Keratinocyte (primary cell): ENCODE measurements at regions not wholly inside any gene's neighbourhood (a gene's known extent, or its start where the extent isn't known, plus 50 kb on each side); places are given as distances from the start of the nearest gene placed in this dataset.
A peak's percentile ranks its signal among the peaks of the same experiment; 100 is the strongest.

ENCODE experiments used
- DNase-seq: peaks from one replicate; pipeline ENCODE4 v3.0.0-alpha.2; 2011; ENCODE audit warnings: low read depth, missing footprints, low spot score
- FAIRE-seq: peaks from 2 replicates; lab custom pipeline; 2011; peaks lifted over from hg19 to GRCh38; lab: Jason Lieb, UNC
- H2AFZ ChIP-seq: 2 replicates; pipeline ENCODE4 v1.6.0; 2012; ENCODE audit warnings: low read length, control low read depth, inconsistent platforms; ENCODE audit not compliant: control insufficient read depth
- H3K27ac ChIP-seq: 2 replicates; pipeline ENCODE4 v1.5.1; 2011; ENCODE audit warnings: low read length; ENCODE audit not compliant: control insufficient read depth, insufficient read depth
- H3K27me3 ChIP-seq: 3 replicates; pipeline ENCODE4 v1.6.0; 2011; ENCODE audit warnings: low read length; ENCODE audit not compliant: control insufficient read depth, insufficient read depth; ENCODE audit errors: extremely low read depth
- H3K36me3 ChIP-seq, 2 experiments: 2 replicates in 1 of 2; 3 replicates in 1 of 2; pipeline ENCODE4 v1.5.1; 2011; ENCODE audit warnings: low read length in 2 of 2, mild to moderate bottlenecking in 1 of 2; ENCODE audit not compliant: control insufficient read depth in 2 of 2, insufficient read depth in 2 of 2; ENCODE audit errors: extremely low read depth in 1 of 2
- H3K4me1 ChIP-seq: 3 replicates; pipeline ENCODE4 v1.5.1; 2011; ENCODE audit warnings: low read length; ENCODE audit not compliant: control insufficient read depth, insufficient read depth; ENCODE audit errors: extremely low read depth
- H3K4me2 ChIP-seq: 3 replicates; pipeline ENCODE4 v1.6.0; 2011; ENCODE audit warnings: low read depth, low read length; ENCODE audit not compliant: control insufficient read depth, insufficient read depth; ENCODE audit errors: extremely low read depth
- H3K4me3 ChIP-seq, 3 experiments: fragments of 200-600 bp in 1 of 3; sonication (generic) in 1 of 3; 2 replicates in 2 of 3; 3 replicates in 1 of 3; pipeline ENCODE4 v1.5.1; 2011 to 2016; ENCODE audit warnings: low read length in 3 of 3, mild to moderate bottlenecking in 3 of 3, control low read depth in 2 of 3, inconsistent platforms in 1 of 3, low read depth in 1 of 3, mixed read lengths in 1 of 3, mixed run types in 1 of 3, moderate library complexity in 1 of 3; ENCODE audit not compliant: control insufficient read depth in 2 of 3, insufficient read depth in 2 of 3; ENCODE audit errors: extremely low read depth in 1 of 3
- H3K79me2 ChIP-seq: 2 replicates; pipeline ENCODE4 v1.6.0; 2012; ENCODE audit warnings: low read length; ENCODE audit not compliant: control insufficient read depth, insufficient read depth
- H3K9ac ChIP-seq: 3 replicates; pipeline ENCODE4 v1.6.0; 2011; ENCODE audit warnings: low read length; ENCODE audit not compliant: control insufficient read depth, insufficient read depth; ENCODE audit errors: extremely low read depth
- H3K9me1 ChIP-seq: 3 replicates; pipeline ENCODE4 v1.6.0; 2011; ENCODE audit warnings: low read length; ENCODE audit not compliant: control insufficient read depth, insufficient read depth; ENCODE audit errors: extremely low read depth
- H3K9me3 ChIP-seq: 2 replicates; pipeline ENCODE4 v1.5.1; 2012; ENCODE audit warnings: low read depth, low read length; ENCODE audit not compliant: control insufficient read depth
- H4K20me1 ChIP-seq: 3 replicates; pipeline ENCODE4 v1.6.0; 2011; ENCODE audit warnings: low read length; ENCODE audit not compliant: control insufficient read depth, insufficient read depth; ENCODE audit errors: extremely low read depth
- EZH2 ChIP-seq: IDR thresholded peaks from one replicate; pipeline ENCODE4 v1.6.1; 2012; ENCODE audit warnings: inconsistent platforms, mild to moderate bottlenecking, low read length, moderate library complexity
- dilution Hi-C: fragments of 300-500 bp; cut with MboI; formaldehyde crosslinking; loops from one replicate; pipeline ENCODE4 v1.7.0; 2020; ENCODE audit warnings: low sequenced_read_pairs; ENCODE audit not compliant: extremely low pct_ligation_motif_present
- TF ChIP-seq, protein P1 (sequence below), 3 experiments: IDR thresholded peaks in 1 of 3; conservative IDR thresholded peaks in 1 of 3; optimal IDR thresholded peaks in 1 of 3; 2 replicates in 2 of 3; 3 replicates in 1 of 3; pipeline versions ENCODE3 to v1.5.1; 2011; ENCODE audit warnings: low read length in 3 of 3, mild to moderate bottlenecking in 3 of 3, moderate library complexity in 2 of 3, control low read depth in 1 of 3, inconsistent platforms in 1 of 3; ENCODE audit not compliant: insufficient read depth in 2 of 3; ENCODE audit errors: extremely low read depth in 1 of 3

DNA sequence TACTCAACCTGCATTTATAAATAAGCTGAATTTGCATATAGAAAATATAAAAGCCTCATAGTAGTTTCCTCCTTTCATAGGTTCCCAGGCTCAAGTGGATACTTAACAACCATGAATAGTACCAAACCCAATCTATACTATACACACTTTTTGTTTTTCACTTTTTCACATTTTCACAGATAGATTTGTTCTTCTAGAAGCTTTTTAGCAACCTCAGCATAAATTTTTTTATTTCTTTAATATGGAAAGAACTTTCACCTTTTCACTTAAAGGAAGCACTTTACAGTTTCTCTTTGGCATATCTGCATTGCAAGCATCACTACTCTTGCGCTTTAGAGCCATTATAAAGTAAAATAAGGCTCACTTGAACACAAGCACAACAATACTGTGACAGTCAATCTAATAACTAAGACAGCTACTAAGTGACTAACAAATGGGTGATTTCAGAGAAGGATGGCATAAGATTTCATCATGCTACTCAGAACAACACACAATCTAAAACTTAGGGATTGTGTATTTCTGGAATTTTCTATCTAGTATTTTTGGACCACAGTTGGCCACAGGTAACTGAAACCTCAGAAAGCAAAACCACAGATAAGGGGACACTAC is 1063.6 kb downstream of the FAM181B start:
- no peaks in the 10 kb centered on the region for H4K20me1 ChIP-seq
- dilution Hi-C loops = no loop called here
- H3K9me1 ChIP-seq = no peaks in the 10 kb centered on the region
- TF ChIP-seq EZH2 = no peak
- TF ChIP-seq, protein P1, sequence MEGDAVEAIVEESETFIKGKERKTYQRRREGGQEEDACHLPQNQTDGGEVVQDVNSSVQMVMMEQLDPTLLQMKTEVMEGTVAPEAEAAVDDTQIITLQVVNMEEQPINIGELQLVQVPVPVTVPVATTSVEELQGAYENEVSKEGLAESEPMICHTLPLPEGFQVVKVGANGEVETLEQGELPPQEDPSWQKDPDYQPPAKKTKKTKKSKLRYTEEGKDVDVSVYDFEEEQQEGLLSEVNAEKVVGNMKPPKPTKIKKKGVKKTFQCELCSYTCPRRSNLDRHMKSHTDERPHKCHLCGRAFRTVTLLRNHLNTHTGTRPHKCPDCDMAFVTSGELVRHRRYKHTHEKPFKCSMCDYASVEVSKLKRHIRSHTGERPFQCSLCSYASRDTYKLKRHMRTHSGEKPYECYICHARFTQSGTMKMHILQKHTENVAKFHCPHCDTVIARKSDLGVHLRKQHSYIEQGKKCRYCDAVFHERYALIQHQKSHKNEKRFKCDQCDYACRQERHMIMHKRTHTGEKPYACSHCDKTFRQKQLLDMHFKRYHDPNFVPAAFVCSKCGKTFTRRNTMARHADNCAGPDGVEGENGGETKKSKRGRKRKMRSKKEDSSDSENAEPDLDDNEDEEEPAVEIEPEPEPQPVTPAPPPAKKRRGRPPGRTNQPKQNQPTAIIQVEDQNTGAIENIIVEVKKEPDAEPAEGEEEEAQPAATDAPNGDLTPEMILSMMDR (optimal IDR thresholded peaks at IDR 0.05 in 1 of 3, IDR thresholded peaks at IDR 0.05 in 1 of 3, conservative IDR thresholded peaks at IDR 0.05 in 1 of 3; ENCODE audit: extremely low read depth in 1 of 3, insufficient read depth in 2 of 3, low read length in 3 of 3) = no peak
- no peak overlapping the region for H3K4me2 ChIP-seq
- H3K27me3 ChIP-seq = no peaks in the 10 kb centered on the region
- no peaks in the 10 kb centered on the region for H3K79me2 ChIP-seq
- DNase-seq (no peak), FAIRE-seq (no peak)
- no peak overlapping the region for H3K4me3 ChIP-seq
- no peaks in the 10 kb centered on the region for H3K36me3 ChIP-seq
- no peak overlapping the region for H2AFZ ChIP-seq
- no peak overlapping the region for H3K27ac ChIP-seq
- no peaks in the 10 kb centered on the region for H3K9me3 ChIP-seq
- H3K9ac ChIP-seq = no peak overlapping the region
- H3K4me1 ChIP-seq = no peaks in the 10 kb centered on the region

DNA sequence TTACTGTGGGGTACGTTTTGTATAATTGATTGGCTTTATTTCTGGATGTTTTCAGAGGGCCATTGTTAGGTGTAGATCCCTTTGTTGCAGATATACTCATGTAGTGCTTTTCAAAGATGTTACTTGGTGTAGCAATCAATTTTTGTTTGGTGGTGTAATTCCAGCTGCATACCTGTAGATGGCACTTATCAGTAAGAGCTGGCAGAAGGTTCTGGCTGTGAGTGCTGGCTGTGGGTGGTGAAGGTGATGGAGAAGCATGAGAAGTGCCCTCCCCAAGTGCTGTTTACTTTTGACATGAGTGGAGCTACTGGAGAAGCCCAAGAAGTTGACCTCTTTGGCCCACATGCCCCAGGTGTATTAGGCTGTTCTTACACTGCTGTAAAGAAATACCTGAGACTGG is 1074.9 kb downstream of the FAM181B start:
- Histone ChIP-seq H3K4me2 (no peak overlapping the region), H3K9ac (no peak overlapping the region), H3K27ac (no peak overlapping the region), H3K4me3 (no peak overlapping the region), H3K27me3 (no peaks in the 10 kb centered on the region), H3K4me1 (no peaks in the 10 kb centered on the region), H4K20me1 (no peaks in the 10 kb centered on the region), H3K79me2 (no peaks in the 10 kb centered on the region), H2AFZ (no peak overlapping the region), H3K9me1 (no peaks in the 10 kb centered on the region), H3K36me3 (no peaks in the 10 kb centered on the region), H3K9me3 (no peaks in the 10 kb centered on the region)
- no peak for TF ChIP-seq EZH2
- TF ChIP-seq, protein P1 (optimal IDR thresholded peaks at IDR 0.05 in 1 of 3, IDR thresholded peaks at IDR 0.05 in 1 of 3, conservative IDR thresholded peaks at IDR 0.05 in 1 of 3; ENCODE audit: extremely low read depth in 1 of 3, insufficient read depth in 2 of 3, low read length in 3 of 3) = peak; percentile 38 to 66 (median 43)
- DNase-seq (no peak), FAIRE-seq (no peak)
- dilution Hi-C loops = no loop called here
